ENCODE measurements at regions not wholly inside any gene's neighbourhood (a gene's known extent, or its start where the extent isn't known, plus 50 kb on each side); places are given as distances from the start of the nearest gene placed in this dataset.

DNA sequence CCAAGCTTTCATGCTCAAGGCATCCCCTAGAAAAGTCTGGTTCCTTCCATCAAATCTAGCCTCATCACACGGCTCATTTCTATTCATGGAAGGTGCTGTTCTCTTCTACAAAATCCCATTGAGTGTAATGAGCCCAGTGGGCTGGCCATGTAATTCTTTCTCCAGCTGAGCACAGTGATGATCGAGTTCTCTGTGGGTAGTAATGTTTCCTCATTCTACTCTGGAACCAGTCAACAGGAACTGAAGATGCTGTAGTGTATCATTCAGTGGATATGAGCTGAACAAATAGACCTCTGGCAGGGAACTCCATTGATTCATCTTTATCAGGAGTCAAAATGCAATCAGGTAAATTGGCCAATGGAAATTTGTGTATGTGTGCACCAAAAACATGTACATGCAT is 149.2 kb downstream of the LRRC70 start:
- TF ChIP-seq, protein P1, sequence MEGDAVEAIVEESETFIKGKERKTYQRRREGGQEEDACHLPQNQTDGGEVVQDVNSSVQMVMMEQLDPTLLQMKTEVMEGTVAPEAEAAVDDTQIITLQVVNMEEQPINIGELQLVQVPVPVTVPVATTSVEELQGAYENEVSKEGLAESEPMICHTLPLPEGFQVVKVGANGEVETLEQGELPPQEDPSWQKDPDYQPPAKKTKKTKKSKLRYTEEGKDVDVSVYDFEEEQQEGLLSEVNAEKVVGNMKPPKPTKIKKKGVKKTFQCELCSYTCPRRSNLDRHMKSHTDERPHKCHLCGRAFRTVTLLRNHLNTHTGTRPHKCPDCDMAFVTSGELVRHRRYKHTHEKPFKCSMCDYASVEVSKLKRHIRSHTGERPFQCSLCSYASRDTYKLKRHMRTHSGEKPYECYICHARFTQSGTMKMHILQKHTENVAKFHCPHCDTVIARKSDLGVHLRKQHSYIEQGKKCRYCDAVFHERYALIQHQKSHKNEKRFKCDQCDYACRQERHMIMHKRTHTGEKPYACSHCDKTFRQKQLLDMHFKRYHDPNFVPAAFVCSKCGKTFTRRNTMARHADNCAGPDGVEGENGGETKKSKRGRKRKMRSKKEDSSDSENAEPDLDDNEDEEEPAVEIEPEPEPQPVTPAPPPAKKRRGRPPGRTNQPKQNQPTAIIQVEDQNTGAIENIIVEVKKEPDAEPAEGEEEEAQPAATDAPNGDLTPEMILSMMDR (IDR thresholded peaks at IDR 0.05): no peak
- Histone ChIP-seq H3K4me2 (ENCODE audit: low read length) (no peak overlapping the region), H3K27ac (no peak overlapping the region), H2AFZ (no peak overlapping the region), H3K27me3 (ENCODE audit: control insufficient read depth, insufficient read depth, low read length) (no peaks in the 10 kb centered on the region), H3K4me1 (no peaks in the 10 kb centered on the region), H3K9ac (no peak overlapping the region), H3K9me3 (ENCODE audit: control insufficient read depth, low read length) (no peaks in the 10 kb centered on the region), H3K36me3 (ENCODE audit: control insufficient read depth, insufficient read depth, low read length) (no peaks in the 10 kb centered on the region), H3K4me3 (ENCODE audit: low read depth, low read length) (no peak overlapping the region), H3K79me2 (no peaks in the 10 kb centered on the region)

- H3K36me3 ChIP-seq (ENCODE audit: control insufficient read depth, insufficient read depth, low read length): no peaks in the 10 kb centered on the region
- no peak overlapping the region for H3K4me2 ChIP-seq (ENCODE audit: low read length)
- H3K9me3 ChIP-seq (ENCODE audit: control insufficient read depth, low read length): no peaks in the 10 kb centered on the region
- H3K9ac ChIP-seq: no peak overlapping the region
- no peak overlapping the region for H3K4me3 ChIP-seq (ENCODE audit: low read depth, low read length)
- H3K27me3 ChIP-seq (ENCODE audit: control insufficient read depth, insufficient read depth, low read length): no peaks in the 10 kb centered on the region
- H3K27ac ChIP-seq: no peak overlapping the region
- H3K79me2 ChIP-seq: no peaks in the 10 kb centered on the region
- H3K4me1 ChIP-seq: no peaks in the 10 kb centered on the region
- H2AFZ ChIP-seq: no peak overlapping the region
- TF ChIP-seq, protein P1 (IDR thresholded peaks at IDR 0.05): no peak
Observed at GRCh38 chr5:62727184-62727583, 148.6 kb downstream of the LRRC70 start.

DNA sequence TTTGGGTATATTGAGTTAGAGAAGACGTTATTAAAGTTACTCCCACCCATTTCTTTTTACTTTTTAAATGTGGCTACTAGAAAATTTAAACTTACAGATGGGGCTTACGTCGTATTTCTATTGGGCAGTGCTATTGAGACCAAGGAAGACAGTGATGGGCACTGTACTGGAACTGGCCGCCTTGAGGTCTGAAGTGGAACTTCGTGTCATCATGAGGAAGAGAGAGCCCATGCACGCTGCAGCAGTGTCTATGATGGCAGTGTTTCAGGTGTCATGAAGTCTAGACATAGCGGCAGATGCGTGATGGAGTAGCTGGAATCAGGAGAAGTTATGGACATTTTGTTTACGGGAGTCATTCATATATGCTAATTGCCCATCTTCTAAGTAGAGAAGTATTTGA is 143.7 kb downstream of the LRRC70 start:
- no peak overlapping the region for H3K27ac ChIP-seq
- H3K36me3 ChIP-seq (ENCODE audit: control insufficient read depth, insufficient read depth, low read length): no peaks in the 10 kb centered on the region
- no peaks in the 10 kb centered on the region for H3K9me3 ChIP-seq (ENCODE audit: control insufficient read depth, low read length)
- H3K4me2 ChIP-seq (ENCODE audit: low read length): no peak overlapping the region
- H3K79me2 ChIP-seq: no peaks in the 10 kb centered on the region
- H2AFZ ChIP-seq: no peak overlapping the region
- H3K27me3 ChIP-seq (ENCODE audit: control insufficient read depth, insufficient read depth, low read length): no peaks in the 10 kb centered on the region
- TF ChIP-seq, protein P1 (IDR thresholded peaks at IDR 0.05): no peak
- no peak overlapping the region for H3K9ac ChIP-seq
- no peak overlapping the region for H3K4me3 ChIP-seq (ENCODE audit: low read depth, low read length)
- no peaks in the 10 kb centered on the region for H3K4me1 ChIP-seq

- Histone ChIP-seq H3K4me2 (ENCODE audit: low read length) (no peak overlapping the region), H3K27ac (no peak overlapping the region)
- TF ChIP-seq, protein P1 (IDR thresholded peaks at IDR 0.05): no peak
Observed at GRCh38 chr5:62720031-62720441, 141.4 kb downstream of the LRRC70 start.

GRCh38 chr5:62719061-62719720 is 140.6 kb downstream of the LRRC70 start:
- no peak overlapping the region for H2AFZ ChIP-seq
- TF ChIP-seq, protein P1 (IDR thresholded peaks at IDR 0.05): no peak
- H3K36me3 ChIP-seq (ENCODE audit: control insufficient read depth, insufficient read depth, low read length): no peaks in the 10 kb centered on the region
- no peaks in the 10 kb centered on the region for H3K9me3 ChIP-seq (ENCODE audit: control insufficient read depth, low read length)
- no peaks in the 10 kb centered on the region for H3K27me3 ChIP-seq (ENCODE audit: control insufficient read depth, insufficient read depth, low read length)
- H3K79me2 ChIP-seq: no peaks in the 10 kb centered on the region
- H3K4me3 ChIP-seq (ENCODE audit: low read depth, low read length): no peak overlapping the region
- H3K4me2 ChIP-seq (ENCODE audit: low read length): no peak overlapping the region
- no peak overlapping the region for H3K27ac ChIP-seq
- H3K4me1 ChIP-seq: no peaks in the 10 kb centered on the region
- no peak overlapping the region for H3K9ac ChIP-seq

More at GRCh38 chr5:62720031-62720441, 141.4 kb downstream of the LRRC70 start:
- Histone ChIP-seq H2AFZ (no peak overlapping the region), H3K4me1 (no peaks in the 10 kb centered on the region), H3K27me3 (ENCODE audit: control insufficient read depth, insufficient read depth, low read length) (no peaks in the 10 kb centered on the region), H3K9me3 (ENCODE audit: control insufficient read depth, low read length) (no peaks in the 10 kb centered on the region), H3K4me3 (ENCODE audit: low read depth, low read length) (no peak overlapping the region), H3K79me2 (no peaks in the 10 kb centered on the region), H3K36me3 (ENCODE audit: control insufficient read depth, insufficient read depth, low read length) (no peaks in the 10 kb centered on the region), H3K9ac (no peak overlapping the region)

Data from parathyroid adenoma (tissue), 2 donors.